Anterior cingulate cortex (tissue), 58 donors: ENCODE measurements at regions not wholly inside any gene's neighbourhood (a gene's known extent, or its start where the extent isn't known, plus 50 kb on each side); places are given as distances from the start of the nearest gene placed in this dataset.
"Not testable (repeated sequence)": the region's sequence is repeated elsewhere in the genome, so short reads cannot be mapped to it uniquely, and the experiment has no call there.

Experiments used
- DNase-seq, 58 donors: peaks; one replicate each; lab custom pipeline; 2025; lab: John Stamatoyannopoulos, UW

GRCh38 chr1:88298506-88298905 lies 385.6 kb upstream of the PKN2 start:
- no peak for DNase-seq

DNA sequence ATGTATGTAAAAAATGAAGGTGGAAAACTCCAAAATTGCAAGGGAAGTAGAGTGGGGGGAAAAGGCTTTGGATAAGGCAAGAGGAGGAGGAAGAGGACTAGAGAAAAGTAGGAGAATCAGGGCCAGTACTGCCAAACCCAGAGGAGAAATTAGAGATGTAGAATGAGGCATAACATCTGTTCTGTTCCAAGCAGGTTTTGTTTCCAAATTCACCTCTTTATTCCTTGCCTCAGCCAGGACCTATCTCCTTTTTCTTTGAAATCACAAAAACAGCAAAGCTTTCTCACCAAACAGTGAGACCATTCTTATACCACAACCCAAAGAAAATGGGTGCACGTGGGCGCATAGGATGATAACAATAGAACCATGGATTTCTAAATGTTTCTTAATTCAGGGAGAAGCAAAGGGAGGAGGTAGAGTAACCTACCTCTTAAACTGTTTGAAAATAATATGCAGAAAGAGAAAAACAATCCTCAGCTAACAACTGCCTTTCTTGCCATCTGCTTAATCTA lies 383.3 kb upstream of the PKN2 start:
- DNase-seq, result peak in 3 of 58 donors; percentile 5 to 45 (median 13)

DNA sequence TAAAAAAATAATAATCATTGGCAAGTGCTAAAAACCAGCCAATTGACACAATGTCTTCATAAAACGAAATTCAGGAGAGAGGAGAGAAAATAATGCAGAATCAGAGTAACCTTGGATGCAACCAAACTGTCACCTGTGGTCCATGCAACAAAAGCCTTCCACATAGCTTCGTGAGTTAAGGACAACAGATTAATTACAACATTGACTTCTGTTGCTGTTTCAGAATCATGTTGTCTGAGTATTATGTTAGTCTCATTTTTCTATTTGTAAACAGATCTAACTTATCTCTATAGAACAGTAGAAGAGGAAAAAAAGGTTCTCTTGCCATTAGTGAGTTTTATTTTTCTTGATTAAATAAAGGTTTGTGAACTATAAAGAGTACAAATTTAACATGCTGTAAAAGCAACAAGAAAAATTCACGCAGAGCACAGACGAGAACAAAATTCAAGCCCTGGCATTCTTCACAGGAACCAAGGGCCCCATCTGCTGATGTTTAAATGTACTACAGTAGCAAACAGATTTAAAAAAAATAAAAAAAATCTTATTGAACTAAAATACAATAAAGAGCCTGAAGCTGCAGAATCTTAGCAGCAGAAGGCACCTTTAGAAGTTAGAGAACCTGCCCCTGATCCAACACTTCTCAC lies 381.1 kb upstream of the PKN2 start:
- DNase-seq, result peak in 14 of 58 donors; percentile 1 to 50 (median 10)

- DNase-seq, result no peak
These were observed 372.8 kb upstream of the PKN2 start for GRCh38 chr1:88311265-88311664.

GRCh38 chr1:88311907-88312306 lies 372.2 kb upstream of the PKN2 start:
- no peak for DNase-seq

- no peak for DNase-seq
These were observed 366.7 kb upstream of the PKN2 start for GRCh38 chr1:88317396-88317795.

DNA sequence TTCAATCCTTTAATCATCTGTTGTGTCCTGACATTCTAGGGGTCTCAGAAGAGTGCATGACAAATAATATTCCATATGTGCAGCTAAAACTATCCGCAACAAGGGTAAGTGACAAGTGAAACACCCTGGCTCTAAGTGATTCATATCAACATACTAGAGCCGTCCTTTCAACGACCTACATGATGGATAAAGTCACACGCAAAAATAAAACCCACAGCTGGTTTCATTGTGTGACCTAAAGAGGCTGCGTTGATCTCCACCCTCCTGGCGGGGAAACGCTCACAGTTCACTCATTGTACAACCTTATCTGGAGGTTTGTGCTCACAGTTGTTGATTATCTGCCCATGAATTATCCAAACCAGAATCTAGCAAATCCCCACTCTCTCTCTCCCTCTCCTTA lies 365.3 kb upstream of the PKN2 start:
- DNase-seq, result no peak

- no peak for DNase-seq
These were observed 363.8 kb upstream of the PKN2 start for GRCh38 chr1:88320291-88320690.

DNA sequence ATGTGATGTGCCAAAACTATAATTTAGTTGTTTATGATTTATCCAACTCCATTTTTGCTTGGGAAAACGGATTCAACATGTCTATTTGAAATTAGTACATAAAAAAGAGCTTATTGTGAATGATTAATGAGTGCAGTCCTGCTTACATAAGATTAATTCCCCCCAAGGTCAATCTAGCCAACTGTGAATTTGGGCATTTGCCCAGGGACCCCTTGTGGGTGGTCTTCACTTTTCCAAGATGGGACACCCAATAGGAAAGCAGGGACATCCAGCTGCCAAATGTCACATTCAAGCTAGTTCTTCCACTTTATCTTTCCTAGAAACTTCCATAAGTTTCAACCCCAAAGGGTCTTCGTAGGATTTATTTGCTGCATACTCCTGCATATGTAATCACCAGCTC lies 362.4 kb upstream of the PKN2 start:
- no peak for DNase-seq

DNA sequence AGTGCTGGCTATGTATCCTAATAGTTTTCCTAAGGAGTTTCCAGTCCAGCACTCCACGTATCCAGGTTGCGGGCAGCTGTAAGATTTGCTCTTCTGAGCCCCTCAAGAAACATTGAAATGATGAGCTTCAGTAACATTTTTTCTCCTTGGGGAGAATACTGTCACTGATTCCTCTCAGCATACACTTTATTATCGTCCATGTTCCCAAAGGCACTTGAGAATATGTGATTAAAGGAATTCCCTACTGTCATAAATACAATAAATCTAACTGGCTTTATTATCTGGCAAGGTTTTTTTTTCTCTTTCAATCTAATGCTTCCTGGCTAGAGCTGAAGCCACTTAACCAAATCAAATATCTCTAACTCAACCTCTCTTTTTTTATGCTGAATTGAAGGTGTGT lies 359.2 kb upstream of the PKN2 start:
- no peak for DNase-seq

- peak in 5 of 58 donors; percentile 2 to 32 (median 13) for DNase-seq
These were observed 356.4 kb upstream of the PKN2 start for GRCh38 chr1:88327391-88328267.

DNA sequence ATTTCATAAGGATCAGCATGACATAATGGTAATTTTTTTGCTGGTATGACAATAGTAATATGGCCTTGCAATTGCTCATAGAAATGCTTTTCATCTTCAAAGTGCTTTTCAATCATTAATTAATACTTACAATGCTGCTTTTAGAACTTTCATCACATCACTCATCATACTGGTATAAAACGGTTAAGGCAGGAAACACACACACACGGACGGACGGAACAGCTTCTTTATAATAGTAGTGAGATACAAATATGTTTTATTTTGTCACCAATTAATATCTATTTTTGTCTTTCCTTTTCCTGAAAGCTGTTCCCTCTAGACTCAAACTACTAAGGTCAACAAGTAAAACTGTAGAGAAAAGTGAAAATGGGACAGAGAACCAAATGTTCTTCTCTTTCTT lies 353.9 kb upstream of the PKN2 start:
- DNase-seq, result no peak

- DNase-seq, result no peak
These were observed 350.9 kb upstream of the PKN2 start for GRCh38 chr1:88333086-88333695.

- no peak for DNase-seq
These were observed 342.6 kb upstream of the PKN2 start for GRCh38 chr1:88341447-88341846.

DNA sequence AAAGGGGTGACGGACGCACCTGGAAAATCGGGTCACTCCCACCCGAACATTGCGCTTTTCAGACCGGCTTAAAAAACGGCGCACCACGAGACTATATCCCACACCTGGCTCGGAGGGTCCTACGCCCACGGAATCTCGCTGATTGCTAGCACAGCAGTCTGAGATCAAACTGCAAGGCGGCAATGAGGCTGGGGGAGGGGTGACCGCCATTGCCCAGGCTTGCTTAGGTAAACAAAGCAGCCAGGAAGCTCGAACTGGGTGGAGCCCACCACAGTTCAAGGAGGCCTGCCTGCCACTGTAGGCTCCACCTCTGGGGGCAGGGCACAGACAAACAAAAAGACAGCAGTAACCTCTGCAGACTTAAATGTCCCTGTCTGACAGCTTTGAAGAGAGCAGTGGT lies 342.0 kb upstream of the PKN2 start:
- not testable (repeated sequence) for DNase-seq

DNA sequence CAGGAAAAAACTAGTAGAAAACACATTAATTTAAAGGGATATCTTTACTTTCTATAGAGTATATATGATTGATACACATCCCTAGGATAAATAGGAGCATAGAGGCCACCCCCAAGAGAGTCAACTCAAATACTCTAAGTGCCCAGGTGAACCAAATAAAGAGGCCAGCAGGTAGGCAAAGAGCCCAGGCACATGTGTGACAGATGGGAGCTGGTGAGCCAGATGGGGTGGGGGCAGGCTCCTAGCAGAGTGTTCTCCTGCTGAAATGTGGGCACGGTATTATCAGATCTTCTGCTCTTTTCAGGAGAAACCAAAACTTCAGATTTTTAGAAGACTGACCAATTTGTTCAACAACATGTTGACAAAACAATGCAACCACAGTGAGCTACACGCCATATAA lies 333.4 kb upstream of the PKN2 start:
- no peak for DNase-seq

DNA sequence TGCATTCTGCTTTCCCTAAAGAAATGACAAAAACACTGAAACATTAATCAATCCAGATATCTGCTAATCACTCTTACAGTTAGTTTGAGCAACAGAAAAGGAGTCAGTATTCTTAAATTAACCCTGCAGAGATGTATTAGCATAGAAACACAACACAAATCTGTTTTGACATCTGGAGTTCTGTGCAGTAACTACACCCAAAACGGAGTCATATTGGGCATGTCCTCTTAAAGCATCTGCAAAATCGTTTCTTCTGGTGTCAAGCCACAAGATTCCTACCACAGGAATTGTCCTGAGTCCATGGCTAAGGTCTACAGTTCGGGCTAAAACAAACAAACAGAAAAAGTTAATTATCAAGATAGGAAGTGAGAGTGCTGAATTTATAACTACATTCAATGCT lies 332.1 kb upstream of the PKN2 start:
- DNase-seq, result no peak

DNA sequence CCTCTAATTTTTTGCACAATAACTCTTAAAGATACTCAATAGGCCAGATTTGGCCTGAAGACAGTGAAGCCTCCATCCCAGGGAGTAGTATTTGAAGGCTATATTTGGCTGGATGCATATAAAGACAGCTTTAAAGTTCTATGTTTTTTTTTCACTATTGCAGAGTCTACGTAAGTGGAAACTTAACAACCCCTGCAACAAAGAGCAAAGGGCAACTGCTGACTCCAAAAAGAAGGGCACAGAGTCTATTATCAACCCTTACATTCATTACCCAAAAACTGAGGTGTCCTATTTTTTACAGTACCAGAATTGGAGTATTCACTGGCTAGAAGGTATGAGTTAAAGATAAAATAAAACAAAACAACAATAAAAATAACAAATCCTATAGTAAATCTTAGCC lies 329.8 kb upstream of the PKN2 start:
- no peak for DNase-seq

- no peak for DNase-seq
These were observed 326.3 kb upstream of the PKN2 start for GRCh38 chr1:88357729-88358128.

GRCh38 chr1:88371436-88372023 lies 312.5 kb upstream of the PKN2 start:
- DNase-seq, result no peak

DNA sequence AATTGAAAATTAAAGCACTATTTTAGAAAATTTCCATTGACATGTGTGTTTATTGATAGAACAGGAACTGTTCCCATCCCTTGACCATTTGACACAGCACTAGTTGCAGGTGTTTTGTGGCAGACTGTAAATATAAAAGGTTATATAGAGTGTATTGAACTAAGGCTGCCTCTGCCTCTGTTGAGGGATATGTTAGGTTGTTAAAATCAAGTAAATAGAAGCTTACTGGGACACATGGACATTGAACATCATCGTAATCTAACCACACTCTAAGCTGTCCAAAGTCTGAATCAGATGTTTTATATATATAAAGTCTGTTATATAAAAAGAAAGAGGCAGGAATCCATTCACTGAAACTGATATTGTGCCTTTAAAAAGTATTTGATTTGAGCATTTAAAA lies 308.1 kb upstream of the PKN2 start:
- no peak for DNase-seq
